AG08396 (cell line): ENCODE measurements at regions not wholly inside any gene's neighbourhood (a gene's known extent, or its start where the extent isn't known, plus 50 kb on each side); places are given as distances from the start of the nearest gene placed in this dataset.

ENCODE experiments used
- DNase-seq: peaks from one replicate; pipeline ENCODE4 v3.0.0; 2012; ENCODE audit warnings: low spot score, mixed read lengths

GRCh38 chr2:120401275-120402066, 55.5 kb downstream of the INHBB start:
- no peak for DNase-seq

- DNase-seq: no peak
Measured at GRCh38 chr2:120402067-120402433, 56.1 kb downstream of the INHBB start.

GRCh38 chr2:120402508-120402907, 56.6 kb downstream of the INHBB start:
- no peak for DNase-seq

GRCh38 chr2:120403261-120403660, 57.3 kb downstream of the INHBB start:
- no peak for DNase-seq

- DNase-seq: no peak
Measured at GRCh38 chr2:120403676-120404075, 57.7 kb downstream of the INHBB start.

- DNase-seq: no peak
Measured at GRCh38 chr2:120404274-120404673, 58.3 kb downstream of the INHBB start.

GRCh38 chr2:120404941-120405758, 59.2 kb downstream of the INHBB start:
- DNase-seq: no peak

GRCh38 chr2:120405759-120406099, 59.8 kb downstream of the INHBB start:
- no peak for DNase-seq

GRCh38 chr2:120406566-120406965, 60.6 kb downstream of the INHBB start:
- DNase-seq: no peak

GRCh38 chr2:120410487-120410886, 64.6 kb downstream of the INHBB start:
- no peak for DNase-seq

GRCh38 chr2:120415060-120415459, 69.1 kb downstream of the INHBB start:
- no peak for DNase-seq

- no peak for DNase-seq
Measured at GRCh38 chr2:120415728-120416509, 70.0 kb downstream of the INHBB start.

GRCh38 chr2:120418174-120418787, 72.3 kb downstream of the INHBB start:
- DNase-seq: no peak

GRCh38 chr2:120419073-120419472, 73.1 kb downstream of the INHBB start:
- DNase-seq: no peak

GRCh38 chr2:120419955-120420354, 74.0 kb downstream of the INHBB start:
- no peak for DNase-seq

- DNase-seq: no peak
Measured at GRCh38 chr2:120421126-120421829, 75.3 kb downstream of the INHBB start.

GRCh38 chr2:120421830-120422175, 75.9 kb downstream of the INHBB start:
- DNase-seq: no peak

- no peak for DNase-seq
Measured at GRCh38 chr2:120422465-120423160, 76.7 kb downstream of the INHBB start.

- no peak for DNase-seq
Measured at GRCh38 chr2:120423167-120423943, 77.4 kb downstream of the INHBB start.

- DNase-seq: no peak
Measured at GRCh38 chr2:120424274-120424796, 78.4 kb downstream of the INHBB start.
